GM12878 (cell line): ENCODE measurements at regions not wholly inside any gene's neighbourhood (a gene's known extent, or its start where the extent isn't known, plus 50 kb on each side); places are given as distances from the start of the nearest gene placed in this dataset.

Experiments
- ATAC-seq: fragments of 200-7000 bp; cut with Tn5 transposase; 3 replicates; pipeline ENCODE4 v1.9.1; 2020; ENCODE audit warnings: mild to moderate bottlenecking, moderate library complexity
- BruUV-seq: library from RNA; stranded (reverse); fragments of 400-500 nt; replicated peaks from 2 replicates; lab custom pipeline; 2021; lab: Mats Ljungman, UMichigan
- CTCF ChIA-PET: fragments of 300-600 bp; sonication (Branson Sonifier 250); formaldehyde crosslinking; extraction: SDS; loops from one replicate; lab custom pipeline; 2021; ENCODE audit warnings: inconsistent platforms; lab: Yijun Ruan, JAX
- POLR2A ChIA-PET: fragments of 350-600 bp; formaldehyde crosslinking; extraction: SDS; loops from one replicate; lab custom pipeline; 2021; ENCODE audit warnings: inconsistent platforms; lab: Charles Lee
- RAD21 ChIA-PET: fragments of 300-600 bp; sonication (Branson Sonifier 250); formaldehyde crosslinking; loops from one replicate; lab custom pipeline; 2023; ENCODE audit warnings: antibody characterized with exemption; ENCODE audit not compliant: unreplicated experiment; lab: Charles Lee
- SMC1A ChIA-PET: fragments of 300-600 bp; sonication (Branson Sonifier 250); formaldehyde crosslinking; loops from one replicate; lab custom pipeline; 2023; ENCODE audit not compliant: unreplicated experiment, uncharacterized antibody; lab: Charles Lee
- DNase-seq: peaks from one replicate; pipeline ENCODE4 v3.0.0-alpha.2; 2011; ENCODE audit warnings: low read depth, low spot score
- FAIRE-seq: peaks from 3 replicates; lab custom pipeline; 2011; peaks lifted over from hg19 to GRCh38; lab: Jason Lieb, UNC
- H2AFZ ChIP-seq: 2 replicates; pipeline ENCODE4 v1.6.0; 2011; ENCODE audit warnings: low read depth, low read length, control low read depth; ENCODE audit not compliant: control insufficient read depth
- H3K27ac ChIP-seq: 2 replicates; pipeline ENCODE4 v1.5.1; 2011; ENCODE audit warnings: control low read depth; ENCODE audit not compliant: control insufficient read depth, insufficient read depth
- H3K27me3 ChIP-seq, 2 experiments: replicated peaks in 1 of 2; 2 replicates each; pipeline versions ENCODE4 v1.6.0 to v1.6.1; 2011; ENCODE audit warnings: low read length in 1 of 2; ENCODE audit not compliant: control insufficient read depth in 2 of 2, insufficient read depth in 2 of 2
- H3K36me3 ChIP-seq, 2 experiments: 2 replicates each; pipeline ENCODE4 v1.5.1; 2011; ENCODE audit warnings: low read length in 1 of 2; ENCODE audit not compliant: control insufficient read depth in 2 of 2, insufficient read depth in 2 of 2
- H3K4me1 ChIP-seq: 2 replicates; pipeline ENCODE4 v1.6.1; 2011; ENCODE audit warnings: mild to moderate bottlenecking, low read length, moderate library complexity, mixed read lengths; ENCODE audit not compliant: control insufficient read depth, insufficient read depth
- H3K4me2 ChIP-seq: 2 replicates; pipeline ENCODE4 v1.6.0; 2011; ENCODE audit warnings: control low read depth; ENCODE audit not compliant: control insufficient read depth, insufficient read depth
- H3K4me3 ChIP-seq: fragments of 200-600 bp; sonication (generic); 2 replicates; pipeline ENCODE4 v1.5.1; 2016
- H3K79me2 ChIP-seq: 2 replicates; pipeline ENCODE4 v1.6.0; 2011; ENCODE audit warnings: low read length; ENCODE audit not compliant: control insufficient read depth, insufficient read depth
- H3K9ac ChIP-seq: 2 replicates; pipeline ENCODE4 v1.8.0; 2011; ENCODE audit warnings: low read length, control low read depth, mixed read lengths; ENCODE audit not compliant: control insufficient read depth, insufficient read depth
- H3K9me3 ChIP-seq: replicated peaks from 3 replicates; pipeline ENCODE4 v1.5.1; 2011; ENCODE audit warnings: mild to moderate bottlenecking, low read length; ENCODE audit not compliant: control insufficient read depth, insufficient read depth
- H4K20me1 ChIP-seq: 2 replicates; pipeline ENCODE4 v1.6.0; 2011; ENCODE audit not compliant: control insufficient read depth, insufficient read depth
- EED ChIP-seq: sonication (generic); IDR thresholded peaks from 2 replicates; pipeline ENCODE4 v1.6.1; 2016; ENCODE audit warnings: antibody characterized with exemption, low read depth
- GABPA ChIP-seq: IDR thresholded peaks from 2 replicates; pipeline ENCODE4 v1.6.1; 2014; ENCODE audit warnings: antibody characterized with exemption, low read depth, mild to moderate bottlenecking, inconsistent platforms
- KAT2A ChIP-seq: conservative IDR thresholded peaks from 2 replicates; pipeline ENCODE4 v1.6.1; 2011; ENCODE audit warnings: low read depth, low read length; ENCODE audit not compliant: control insufficient read depth
- KLF5 ChIP-seq: fragments of 450-650 bp; IDR thresholded peaks from 2 replicates; pipeline ENCODE4 v1.6.1; 2014; ENCODE audit warnings: mild to moderate bottlenecking; ENCODE audit not compliant: partially characterized antibody
- NFXL1 ChIP-seq: fragments of 450-650 bp; IDR thresholded peaks from 2 replicates; pipeline ENCODE4 v1.6.1; 2017; ENCODE audit warnings: antibody characterized with exemption, mild to moderate bottlenecking, borderline replicate concordance
- REST ChIP-seq: IDR thresholded peaks from 2 replicates; pipeline ENCODE4 v1.6.1; 2012; ENCODE audit warnings: mild to moderate bottlenecking, low read depth, low read length
- SREBF1 ChIP-seq: IDR thresholded peaks from 2 replicates; pipeline ENCODE4 v1.6.1; 2012; ENCODE audit warnings: mild to moderate bottlenecking, low read length
- TBL1XR1 ChIP-seq: IDR thresholded peaks from 2 replicates; pipeline ENCODE4 v1.6.1; 2012; ENCODE audit warnings: low read depth, low read length, improper control_type of control experiment
- ZNF384 ChIP-seq: IDR thresholded peaks from 2 replicates; pipeline ENCODE4 v1.6.1; 2012; ENCODE audit warnings: low read depth, mild to moderate bottlenecking, low read length, improper control_type of control experiment, borderline replicate concordance
- whole genome bisulfite sequencing: methylation state at CpG from one replicate; pipeline ENCODE4 v1.1.6; 2016; ENCODE audit warnings: low lambda C conversion rate; ENCODE audit not compliant: insufficient replicate concordance, insufficient coverage; ENCODE audit errors: missing lambda C conversion rate; 5-methylcytosine and 5-hydroxymethylcytosine counted together
- in situ Hi-C: fragments of 300-500 bp; cut with MboI; formaldehyde crosslinking; loops from 9 replicates; pipeline ENCODE4 v1.14.3; 2018; ENCODE audit warnings: mixed read lengths
- intact Hi-C: fragments of 100-400 bp; cut with micrococcal nuclease; formaldehyde crosslinking; loops from one replicate; pipeline ENCODE4 v1.14.2; 2022; ENCODE audit not compliant: unreplicated experiment

- TF ChIP-seq REST (no peak), KAT2A (no peak), GABPA (no peak), SREBF1 (no peak)
Observed at GRCh38 chr11:70921804-70922203, 330.6 kb downstream of the SHANK2 start (continued).

DNA sequence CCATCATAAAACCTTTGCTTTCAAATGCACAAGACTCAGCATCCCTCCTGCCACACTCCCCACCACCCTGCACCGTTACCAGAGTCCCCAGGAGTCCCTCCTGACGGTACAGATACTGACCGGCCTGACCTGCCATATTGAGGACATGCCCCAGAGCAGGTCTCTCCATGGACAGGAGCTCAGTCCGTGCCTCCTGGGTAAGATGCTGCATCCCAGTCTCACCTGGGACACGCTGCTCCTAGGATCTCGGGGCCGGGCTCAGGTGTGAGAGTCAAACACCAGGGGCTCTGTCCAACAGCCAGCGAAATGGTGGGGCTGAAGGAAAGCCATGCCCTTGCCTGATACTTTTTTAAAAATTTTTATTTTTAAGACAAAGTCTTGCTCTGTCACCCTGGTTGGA, 328.3 kb downstream of the SHANK2 start:
- no TSS peak for BruUV-seq
- FAIRE-seq, result no peak
- Histone ChIP-seq H3K27me3 (no peaks in the 10 kb centered on the region), H3K79me2 (no peaks in the 10 kb centered on the region)
- ChIA-PET CTCF (no interaction called here), POLR2A (no interaction called here)
- WGBS, result 25% methylated on average over 8 of the region's 8 CpGs
- no peak for TF ChIP-seq KLF5
- no peak for TF ChIP-seq NFXL1
- TF ChIP-seq ZNF384, result no peak
- no peak for TF ChIP-seq EED
- no peak for TF ChIP-seq TBL1XR1
- TF ChIP-seq, all 136 proteins: peak for 0
- H2AFZ ChIP-seq, result no peak overlapping the region
- no peaks in the 10 kb centered on the region for H3K4me1 ChIP-seq
- no peaks in the 10 kb centered on the region; the same call in 2 of the 3 replicates for H3K9me3 ChIP-seq
- intact Hi-C loops, result no loop called here
- no peaks in the 10 kb centered on the region for H3K36me3 ChIP-seq
- H4K20me1 ChIP-seq, result no peaks in the 10 kb centered on the region
- RAD21 ChIA-PET, result no interaction called here
- no peak for DNase-seq
- H3K27ac ChIP-seq, result no peak overlapping the region
- no peak for ATAC-seq
- H3K9ac ChIP-seq, result no peak overlapping the region
- in situ Hi-C loops, result no loop called here
- H3K4me2 ChIP-seq, result no peak overlapping the region
- SMC1A ChIA-PET, result no interaction called here
- no peak overlapping the region for H3K4me3 ChIP-seq
